Ishikawa (cell line): ENCODE measurements at regions not wholly inside any gene's neighbourhood (a gene's known extent, or its start where the extent isn't known, plus 50 kb on each side); places are given as distances from the start of the nearest gene placed in this dataset.

ENCODE experiments used
- CEBPB ChIP-seq: IDR thresholded peaks from 2 replicates; pipeline ENCODE4 v1.6.1; 2012
- CREB1 ChIP-seq: IDR thresholded peaks from 2 replicates; pipeline ENCODE4 v1.6.1; 2012; ENCODE audit warnings: low read depth
- EGR1 ChIP-seq: IDR thresholded peaks from 2 replicates; pipeline ENCODE4 v1.6.1; 2012
- EP300 ChIP-seq: IDR thresholded peaks from 2 replicates; pipeline ENCODE4 v1.6.1; 2012; ENCODE audit warnings: borderline replicate concordance
- FOXM1 ChIP-seq: IDR thresholded peaks from 2 replicates; pipeline ENCODE4 v1.6.1; 2012; ENCODE audit warnings: low read depth, borderline replicate concordance
- MAX ChIP-seq: IDR thresholded peaks from 2 replicates; pipeline ENCODE4 v1.6.1; 2012
- NFIC ChIP-seq: IDR thresholded peaks from 2 replicates; pipeline ENCODE4 v1.6.1; 2012
- RAD21 ChIP-seq: IDR thresholded peaks from 2 replicates; pipeline ENCODE4 v1.6.1; 2012; ENCODE audit warnings: low read depth
- REST ChIP-seq: IDR thresholded peaks from 2 replicates; pipeline ENCODE4 v1.6.1; 2012; ENCODE audit warnings: low read depth, mild to moderate bottlenecking
- TAF1 ChIP-seq: IDR thresholded peaks from 2 replicates; pipeline ENCODE4 v1.6.1; 2012; ENCODE audit warnings: low read depth, mild to moderate bottlenecking
- TCF12 ChIP-seq: IDR thresholded peaks from 2 replicates; pipeline ENCODE4 v1.6.1; 2012; ENCODE audit warnings: low read depth
- TEAD4 ChIP-seq: IDR thresholded peaks from 2 replicates; pipeline ENCODE4 v1.6.1; 2012
- USF1 ChIP-seq: IDR thresholded peaks from 2 replicates; pipeline ENCODE4 v1.6.1; 2012
- YY1 ChIP-seq: IDR thresholded peaks from 2 replicates; pipeline ENCODE4 v1.6.1; 2012; ENCODE audit warnings: low read depth
- ZBTB7A ChIP-seq: IDR thresholded peaks from 2 replicates; pipeline ENCODE4 v1.6.1; 2012; ENCODE audit warnings: low read depth

DNA sequence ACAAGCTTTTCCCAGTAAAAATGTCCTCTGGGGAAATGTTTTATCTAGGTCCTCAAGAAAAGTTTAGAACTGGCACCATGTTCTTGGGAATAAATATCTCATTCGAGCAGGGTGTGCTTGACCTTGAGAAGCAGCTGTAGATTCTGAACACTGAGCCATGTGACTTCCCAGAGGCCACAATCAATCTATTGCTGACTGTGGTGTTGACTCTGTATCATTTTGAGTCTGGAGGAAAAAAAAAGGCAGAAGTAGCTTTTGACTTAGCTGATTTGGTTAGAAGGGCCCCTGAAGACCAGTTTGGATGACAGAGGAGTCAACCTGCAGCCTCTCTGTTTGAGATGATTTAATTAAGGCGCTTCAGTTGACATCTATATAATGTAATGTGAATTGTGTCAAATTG lies 592.4 kb upstream of the SEL1L start:
- TF ChIP-seq YY1 (no peak), TEAD4 (no peak), USF1 (no peak), NFIC (no peak), EGR1 (no peak)

DNA sequence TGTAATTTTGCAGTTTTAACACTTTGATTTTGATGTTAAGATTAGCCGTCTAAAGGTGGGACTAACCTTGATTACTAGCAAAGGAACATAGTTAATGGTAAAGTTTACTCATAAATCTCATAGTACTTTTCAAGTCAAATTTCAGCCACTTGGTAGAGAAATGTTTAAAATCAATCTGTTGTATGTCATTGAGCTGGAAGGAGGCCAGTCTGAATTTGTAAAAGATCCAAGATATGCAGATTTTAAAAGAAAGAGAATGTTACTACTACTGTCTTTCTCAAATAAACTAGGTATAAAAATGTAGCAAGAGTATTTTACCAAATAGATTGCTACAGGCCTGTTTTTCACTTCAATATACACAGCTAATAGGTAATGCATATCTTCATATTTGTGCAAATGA lies 600.8 kb upstream of the SEL1L start:
- TF ChIP-seq REST (no peak), ZBTB7A (no peak), YY1 (no peak), TAF1 (no peak), RAD21 (no peak), EGR1 (no peak), MAX (no peak), CEBPB (no peak), CREB1 (no peak), USF1 (no peak), TCF12 (no peak), TEAD4 (no peak), FOXM1 (no peak)

DNA sequence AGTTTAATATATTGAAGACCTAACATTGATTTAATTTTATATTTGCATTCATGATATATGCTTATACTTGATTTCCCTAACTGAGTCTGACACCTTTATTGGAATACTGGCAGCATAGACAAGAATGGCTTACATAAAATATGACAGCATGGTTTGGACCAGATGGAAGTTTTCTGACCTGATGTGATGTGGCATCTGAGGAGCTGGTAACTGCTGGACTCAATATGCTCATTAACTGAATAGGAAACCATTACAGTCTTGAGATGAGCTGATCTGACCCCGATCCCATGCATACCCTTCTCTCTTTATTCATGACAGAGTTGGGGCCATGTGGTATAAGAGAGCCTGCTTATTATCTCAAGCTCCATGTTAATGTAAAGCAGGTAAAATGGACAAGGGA lies 604.8 kb upstream of the SEL1L start:
- TF ChIP-seq CEBPB (no peak), RAD21 (no peak), TAF1 (no peak), NFIC (no peak), EP300 (no peak), TEAD4 (no peak), YY1 (no peak), MAX (no peak), ZBTB7A (no peak), TCF12 (no peak), REST (no peak), EGR1 (no peak), USF1 (no peak), FOXM1 (no peak), CREB1 (no peak)

- TF ChIP-seq TEAD4 (no peak), YY1 (no peak), USF1 (no peak), FOXM1 (no peak), ZBTB7A (no peak), MAX (no peak), EP300 (no peak), CEBPB (no peak), TAF1 (no peak), TCF12 (no peak), CREB1 (no peak), RAD21 (no peak), REST (no peak), NFIC (no peak), EGR1 (no peak)
Measured at GRCh38 chr14:82146846-82147245, 613.2 kb upstream of the SEL1L start.
